Erythroblast (primary cell): ENCODE measurements at regions not wholly inside any gene's neighbourhood (a gene's known extent, or its start where the extent isn't known, plus 50 kb on each side); places are given as distances from the start of the nearest gene placed in this dataset.

Experiments
- DNase-seq, 2 experiments: peaks; one replicate each; lab custom pipeline; 2025; lab: John Stamatoyannopoulos, UW
- GATA1 ChIP-seq: IDR thresholded peaks from 2 replicates; pipeline ENCODE4 v1.6.1; 2011; ENCODE audit warnings: low read depth, mild to moderate bottlenecking, control low read depth, low read length, moderate library complexity
- POLR2A ChIP-seq: IDR thresholded peaks from 2 replicates; pipeline ENCODE4 v1.6.1; 2011; ENCODE audit warnings: mild to moderate bottlenecking, low read length

DNA sequence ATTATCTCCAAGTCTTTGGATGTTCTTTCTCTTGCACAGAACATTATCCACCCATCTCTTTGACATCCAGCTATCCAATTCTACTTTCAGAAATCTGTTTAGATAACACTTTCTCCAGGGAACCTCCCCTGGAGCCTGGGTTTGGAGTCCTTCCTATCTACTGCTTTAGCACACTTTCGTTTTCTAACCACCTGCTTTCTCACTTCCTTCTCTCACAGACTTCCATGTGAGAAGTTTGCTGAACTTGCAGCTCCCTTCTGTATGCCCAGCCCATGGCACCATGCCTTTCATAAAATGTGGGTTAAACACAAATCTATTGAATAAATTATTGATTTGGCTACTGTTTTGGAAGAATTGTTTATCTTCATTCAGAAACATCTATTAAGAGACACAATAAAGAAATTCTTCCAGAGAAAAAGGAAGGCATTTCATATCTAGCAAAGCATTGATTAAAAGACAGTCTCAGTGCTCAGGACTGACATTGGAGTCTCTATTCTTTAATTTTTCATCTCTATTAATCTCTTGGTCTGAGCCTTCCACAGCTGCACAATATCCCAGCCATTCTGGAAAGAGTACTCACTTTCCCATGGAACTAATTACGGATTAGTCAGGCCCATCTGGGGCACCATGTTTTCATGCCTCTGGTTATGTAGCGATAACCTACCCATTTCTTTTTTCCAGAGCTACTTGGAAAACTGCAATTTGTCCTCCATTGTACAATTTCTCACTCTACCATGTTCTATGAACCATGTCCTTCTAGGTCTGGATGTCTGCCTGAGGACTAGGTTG, 1077.3 kb downstream of the SORCS3 start:
- TF ChIP-seq POLR2A (no peak), GATA1 (no peak)
- DNase-seq = no peak

GRCh38 chr10:105714728-105715127, 1073.6 kb downstream of the SORCS3 start:
- no peak for DNase-seq
- TF ChIP-seq POLR2A = no peak
- TF ChIP-seq GATA1 = no peak

GRCh38 chr10:105707603-105708002, 1066.5 kb downstream of the SORCS3 start:
- no peak for DNase-seq
- TF ChIP-seq POLR2A (no peak), GATA1 (no peak)

- TF ChIP-seq GATA1 (no peak), POLR2A (no peak)
- DNase-seq = no peak
Measured at GRCh38 chr10:105706281-105707026, 1065.4 kb downstream of the SORCS3 start.

GRCh38 chr10:105702211-105702610, 1061.1 kb downstream of the SORCS3 start:
- no peak for DNase-seq
- no peak for TF ChIP-seq POLR2A

GRCh38 chr10:105700218-105700617, 1059.1 kb downstream of the SORCS3 start:
- TF ChIP-seq POLR2A (no peak), GATA1 (no peak)
- no peak for DNase-seq

GRCh38 chr10:105699504-105699903, 1058.4 kb downstream of the SORCS3 start:
- DNase-seq = no peak
- no peak for TF ChIP-seq GATA1
- no peak for TF ChIP-seq POLR2A

- no peak for TF ChIP-seq GATA1
- TF ChIP-seq POLR2A = no peak
Measured at GRCh38 chr10:105698592-105698991, 1057.5 kb downstream of the SORCS3 start.

DNA sequence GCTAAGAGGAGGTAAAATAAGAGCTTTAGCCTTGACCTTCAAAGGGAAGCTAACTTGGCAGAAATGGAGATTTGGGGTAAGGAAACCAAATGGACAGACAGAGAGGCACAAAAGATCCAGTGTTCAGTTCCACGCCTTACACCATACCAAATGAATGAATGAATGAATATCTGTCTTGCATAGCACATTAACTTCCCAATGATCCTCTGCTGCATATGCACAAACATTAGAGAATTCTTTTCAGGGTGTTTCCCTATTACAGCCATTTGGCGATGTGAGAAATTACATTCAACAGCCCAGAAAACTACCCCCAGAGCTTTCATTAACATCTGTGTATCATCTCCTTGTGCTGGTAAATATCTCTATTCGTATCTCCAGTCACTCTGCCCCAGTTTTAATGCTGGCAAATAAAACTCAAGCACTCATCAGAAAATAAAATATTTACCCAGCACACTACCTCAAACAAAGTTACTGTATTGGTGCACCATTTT, 1056.2 kb downstream of the SORCS3 start:
- TF ChIP-seq GATA1 (no peak), POLR2A (no peak)
- no peak for DNase-seq

More at GRCh38 chr10:105698592-105698991, 1057.5 kb downstream of the SORCS3 start:
- no peak for DNase-seq

- peak in 1 of 2 experiments; percentile 7 for DNase-seq
- no peak for TF ChIP-seq GATA1
- no peak for TF ChIP-seq POLR2A
Measured at GRCh38 chr10:105691811-105692210, 1050.7 kb downstream of the SORCS3 start.

DNA sequence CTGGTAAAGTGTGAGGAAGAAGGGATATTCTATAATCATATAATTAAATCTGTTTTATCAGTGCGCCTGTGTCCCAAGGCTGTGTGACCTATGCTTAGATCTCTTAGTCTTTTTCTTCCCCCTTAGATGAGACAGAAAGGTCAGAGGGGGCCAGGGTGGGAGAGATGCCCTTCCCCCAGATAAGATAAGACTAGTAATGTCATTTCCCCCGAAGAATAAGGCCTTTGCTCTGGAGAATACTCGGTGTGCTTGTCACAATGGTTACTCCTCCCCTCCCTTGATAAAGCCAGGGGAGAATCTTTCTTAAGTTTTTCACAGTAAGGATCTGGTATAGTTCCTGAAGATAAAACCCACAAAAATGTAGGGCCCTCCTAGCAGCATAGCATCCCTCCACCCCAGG, 1041.8 kb downstream of the SORCS3 start:
- no peak for DNase-seq
- TF ChIP-seq POLR2A (no peak), GATA1 (no peak)

DNA sequence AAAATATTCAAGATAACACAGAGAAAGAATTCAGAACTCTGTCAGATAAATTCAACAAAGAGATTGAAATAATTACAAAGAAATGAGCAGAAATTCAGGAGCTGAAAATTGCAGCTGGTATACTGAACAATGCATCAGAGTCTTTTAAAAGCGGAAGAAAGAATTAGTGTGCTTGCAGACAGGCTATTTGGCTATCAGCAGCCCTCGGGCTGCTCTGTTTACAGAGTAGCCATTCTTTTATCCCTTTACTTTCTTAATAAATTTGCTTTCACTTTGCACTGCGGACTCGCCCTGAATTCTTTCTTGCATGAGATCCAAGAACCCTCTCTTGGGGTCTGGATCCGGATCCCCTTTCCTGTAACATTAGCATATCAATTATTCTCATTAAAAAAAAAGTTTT, 1040.0 kb downstream of the SORCS3 start:
- no peak for DNase-seq
- TF ChIP-seq GATA1 (no peak), POLR2A (no peak)

- DNase-seq = no peak
- no peak for TF ChIP-seq GATA1
- no peak for TF ChIP-seq POLR2A
Measured at GRCh38 chr10:105679781-105680180, 1038.7 kb downstream of the SORCS3 start.

- TF ChIP-seq POLR2A = no peak
- TF ChIP-seq GATA1 = no peak
- no peak for DNase-seq
Measured at GRCh38 chr10:105675333-105675732, 1034.2 kb downstream of the SORCS3 start.

DNA sequence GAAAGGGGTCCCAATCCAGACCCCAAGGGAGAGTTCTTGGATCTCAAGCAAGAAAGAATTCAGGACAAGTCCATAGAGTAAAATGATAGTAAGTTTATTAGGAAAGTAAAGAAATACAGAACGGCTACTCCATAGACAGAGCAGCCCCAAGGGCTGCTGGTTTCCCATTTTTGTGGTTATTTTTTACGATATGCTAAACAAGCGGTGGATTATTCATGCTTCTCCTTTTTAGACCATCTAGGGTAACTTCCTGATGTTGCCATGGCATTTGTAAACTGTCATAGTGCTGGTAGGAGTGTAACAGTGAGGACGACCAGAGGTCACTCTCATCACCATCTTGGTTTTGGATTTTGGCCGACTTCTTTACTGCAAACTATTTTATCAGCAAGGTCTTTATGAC, 1033.4 kb downstream of the SORCS3 start:
- DNase-seq = no peak
- TF ChIP-seq GATA1 = no peak
- no peak for TF ChIP-seq POLR2A

DNA sequence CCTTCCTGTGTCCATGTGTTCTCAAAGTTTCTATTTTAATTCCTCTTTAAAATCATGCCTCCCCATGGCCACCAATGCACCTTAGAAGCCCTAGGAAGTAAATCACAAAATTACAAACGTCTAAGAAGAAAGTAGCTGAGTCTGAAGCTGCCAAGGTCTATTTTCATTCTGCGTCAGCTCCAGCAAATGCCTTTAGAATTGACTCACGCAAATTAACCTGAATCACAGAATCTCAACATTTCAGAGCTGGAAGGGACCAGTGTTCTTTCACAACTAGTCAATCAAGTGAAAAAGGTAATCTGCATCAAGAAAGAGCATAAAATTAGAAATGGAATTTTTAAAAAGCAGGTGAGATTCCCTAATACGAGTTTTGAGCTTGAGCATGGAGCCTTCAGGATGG, 1017.6 kb downstream of the SORCS3 start:
- DNase-seq = no peak
- TF ChIP-seq GATA1 (no peak), POLR2A (no peak)
